Osteoblast (primary cell): ENCODE measurements at regions not wholly inside any gene's neighbourhood (a gene's known extent, or its start where the extent isn't known, plus 50 kb on each side); places are given as distances from the start of the nearest gene placed in this dataset.
"Not testable (repeated sequence)": the region's sequence is repeated elsewhere in the genome, so short reads cannot be mapped to it uniquely, and the experiment has no call there.

Source experiments
- DNase-seq: peaks from one replicate; pipeline ENCODE4 v3.0.0; 2011; ENCODE audit warnings: low spot score, mixed read lengths; ENCODE audit not compliant: insufficient read length; ENCODE audit errors: missing footprints
- H2AFZ ChIP-seq: 2 replicates; pipeline ENCODE4 v1.6.0; 2011; ENCODE audit warnings: mild to moderate bottlenecking, low read length
- H3K27ac ChIP-seq: 2 replicates; pipeline ENCODE4 v1.5.1; 2011; ENCODE audit warnings: mild to moderate bottlenecking, low read depth, low read length, moderate library complexity
- H3K27me3 ChIP-seq: 2 replicates; pipeline ENCODE4 v1.6.0; 2012; ENCODE audit warnings: mild to moderate bottlenecking, control low read depth, inconsistent platforms, low read length, moderate library complexity; ENCODE audit not compliant: insufficient read depth
- H3K36me3 ChIP-seq: 2 replicates; pipeline ENCODE4 v1.5.1; 2011; ENCODE audit warnings: mild to moderate bottlenecking, low read length, control low read depth, moderate library complexity; ENCODE audit not compliant: insufficient read depth
- H3K4me1 ChIP-seq: 2 replicates; pipeline ENCODE4 v1.5.1; 2011; ENCODE audit warnings: mild to moderate bottlenecking, low read length, control low read depth, moderate library complexity; ENCODE audit not compliant: insufficient read depth
- H3K4me2 ChIP-seq: 2 replicates; pipeline ENCODE4 v1.6.0; 2011; ENCODE audit warnings: mild to moderate bottlenecking, low read length; ENCODE audit not compliant: insufficient read depth
- H3K4me3 ChIP-seq: fragments of 200-600 bp; sonication (generic); 3 replicates; pipeline ENCODE4 v1.5.1; 2012; ENCODE audit warnings: mild to moderate bottlenecking, low read length, inconsistent platforms; ENCODE audit not compliant: insufficient read depth
- H3K79me2 ChIP-seq: 2 replicates; pipeline ENCODE4 v1.6.0; 2012; ENCODE audit warnings: mild to moderate bottlenecking, low read length, control low read depth, inconsistent platforms; ENCODE audit not compliant: insufficient read depth
- H3K9me3 ChIP-seq: 2 replicates; pipeline ENCODE4 v1.5.1; 2011; ENCODE audit warnings: low read depth, low read length, control low read depth
- H4K20me1 ChIP-seq: 2 replicates; pipeline ENCODE4 v1.6.0; 2012; ENCODE audit warnings: mild to moderate bottlenecking, low read length, control low read depth; ENCODE audit not compliant: insufficient read depth
- CTCF ChIP-seq: IDR thresholded peaks from 2 replicates; pipeline ENCODE4 v1.5.1; 2011; ENCODE audit warnings: mild to moderate bottlenecking, low read depth, low read length, moderate library complexity; ENCODE audit errors: extremely low read depth

GRCh38 chr2:237210763-237211162 lies 125.1 kb downstream of the COPS8 start:
- no peak overlapping the region for H3K4me2 ChIP-seq
- no peak for TF ChIP-seq CTCF
- H3K4me1 ChIP-seq = peaks cover 36% of the 10 kb centered on the region
- peak; percentile 38 for DNase-seq
- H3K4me3 ChIP-seq = no peak overlapping the region
- no peaks in the 10 kb centered on the region for H3K79me2 ChIP-seq
- no peak overlapping the region for H3K27ac ChIP-seq
- H3K9me3 ChIP-seq = no peaks in the 10 kb centered on the region
- H3K36me3 ChIP-seq = no peaks in the 10 kb centered on the region
- H4K20me1 ChIP-seq = no peaks in the 10 kb centered on the region
- H3K27me3 ChIP-seq = no peaks in the 10 kb centered on the region
- H2AFZ ChIP-seq = no peak overlapping the region

GRCh38 chr2:237212356-237213279 lies 126.9 kb downstream of the COPS8 start:
- H3K27ac ChIP-seq = peak overlapping the region; percentile 78
- DNase-seq, H3K4me2 ChIP-seq, H3K4me3 ChIP-seq, H3K79me2 ChIP-seq, H3K27me3 ChIP-seq, H4K20me1 ChIP-seq, H3K36me3 ChIP-seq, H3K9me3 ChIP-seq, H2AFZ ChIP-seq: not testable (repeated sequence)
- peaks cover 28% of the 10 kb centered on the region for H3K4me1 ChIP-seq

GRCh38 chr2:237213315-237214022 lies 127.8 kb downstream of the COPS8 start:
- no peak overlapping the region for H3K4me3 ChIP-seq
- peak overlapping the region; percentile 78 for H3K27ac ChIP-seq

GRCh38 chr2:237214030-237214675 lies 128.5 kb downstream of the COPS8 start:
- H3K4me1 ChIP-seq = peaks cover 12% of the 10 kb centered on the region
- H3K27me3 ChIP-seq = no peaks in the 10 kb centered on the region
- no peaks in the 10 kb centered on the region for H3K36me3 ChIP-seq
- H2AFZ ChIP-seq = no peak overlapping the region
- no peaks in the 10 kb centered on the region for H4K20me1 ChIP-seq
- no peak overlapping the region for H3K4me2 ChIP-seq
- H3K27ac ChIP-seq = peak overlapping the region; percentile 78
- peak; percentile 4 for DNase-seq
- no peaks in the 10 kb centered on the region for H3K79me2 ChIP-seq
- H3K9me3 ChIP-seq = no peaks in the 10 kb centered on the region
- no peak for TF ChIP-seq CTCF
- no peak overlapping the region for H3K4me3 ChIP-seq

More at GRCh38 chr2:237213315-237214022, 127.8 kb downstream of the COPS8 start:
- H2AFZ ChIP-seq = no peak overlapping the region
- peaks cover 19% of the 10 kb centered on the region for H3K4me1 ChIP-seq
- DNase-seq = peak; percentile 35
- no peaks in the 10 kb centered on the region for H4K20me1 ChIP-seq
- no peak for TF ChIP-seq CTCF
- H3K27me3 ChIP-seq = no peaks in the 10 kb centered on the region
- no peak overlapping the region for H3K4me2 ChIP-seq
- H3K79me2 ChIP-seq = no peaks in the 10 kb centered on the region
- no peaks in the 10 kb centered on the region for H3K9me3 ChIP-seq
- no peaks in the 10 kb centered on the region for H3K36me3 ChIP-seq
